ENCODE measurements at regions not wholly inside any gene's neighbourhood (a gene's known extent, or its start where the extent isn't known, plus 50 kb on each side); places are given as distances from the start of the nearest gene placed in this dataset.

- TF ChIP-seq EZH2 (optimal IDR thresholded peaks at IDR 0.05; ENCODE audit: low read depth, low read length): no peak
- TF ChIP-seq, protein P1, sequence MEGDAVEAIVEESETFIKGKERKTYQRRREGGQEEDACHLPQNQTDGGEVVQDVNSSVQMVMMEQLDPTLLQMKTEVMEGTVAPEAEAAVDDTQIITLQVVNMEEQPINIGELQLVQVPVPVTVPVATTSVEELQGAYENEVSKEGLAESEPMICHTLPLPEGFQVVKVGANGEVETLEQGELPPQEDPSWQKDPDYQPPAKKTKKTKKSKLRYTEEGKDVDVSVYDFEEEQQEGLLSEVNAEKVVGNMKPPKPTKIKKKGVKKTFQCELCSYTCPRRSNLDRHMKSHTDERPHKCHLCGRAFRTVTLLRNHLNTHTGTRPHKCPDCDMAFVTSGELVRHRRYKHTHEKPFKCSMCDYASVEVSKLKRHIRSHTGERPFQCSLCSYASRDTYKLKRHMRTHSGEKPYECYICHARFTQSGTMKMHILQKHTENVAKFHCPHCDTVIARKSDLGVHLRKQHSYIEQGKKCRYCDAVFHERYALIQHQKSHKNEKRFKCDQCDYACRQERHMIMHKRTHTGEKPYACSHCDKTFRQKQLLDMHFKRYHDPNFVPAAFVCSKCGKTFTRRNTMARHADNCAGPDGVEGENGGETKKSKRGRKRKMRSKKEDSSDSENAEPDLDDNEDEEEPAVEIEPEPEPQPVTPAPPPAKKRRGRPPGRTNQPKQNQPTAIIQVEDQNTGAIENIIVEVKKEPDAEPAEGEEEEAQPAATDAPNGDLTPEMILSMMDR (IDR thresholded peaks at IDR 0.05; ENCODE audit: low read length): no peak
These were observed 61.2 kb upstream of the LBX1 start for GRCh38 chr10:101290431-101290830.
